Thoracic aorta (tissue), 2 donors: ENCODE measurements at regions not wholly inside any gene's neighbourhood (a gene's known extent, or its start where the extent isn't known, plus 50 kb on each side); places are given as distances from the start of the nearest gene placed in this dataset.

Experiments used
- ATAC-seq: fragments of 150-250 bp; one replicate; pipeline ENCODE4 v1.8.0; 2017; ENCODE audit warnings: low read depth; ENCODE audit not compliant: insufficient number of reproducible peaks, low FRiP score
- DNase-seq: peaks from one replicate; pipeline ENCODE4 v3.0.0-alpha.2; 2020; ENCODE audit warnings: low spot score
- H3K27ac ChIP-seq, 2 donors: fragments of 200-600 bp; sonication (generic); 1 replicate in 1 of 2; 2 replicates in 1 of 2; pipeline ENCODE4 v1.5.1; 2016; ENCODE audit warnings: mild to moderate bottlenecking in 2 of 2, moderate library complexity in 2 of 2
- H3K27me3 ChIP-seq: fragments of 200-600 bp; sonication (generic); replicated peaks from 2 replicates; pipeline ENCODE4 v1.6.0; 2016; ENCODE audit warnings: mild to moderate bottlenecking; ENCODE audit not compliant: insufficient read depth
- H3K36me3 ChIP-seq: fragments of 200-600 bp; sonication (generic); one replicate; pipeline ENCODE4 v1.5.1; 2016
- H3K4me1 ChIP-seq, 2 donors: fragments of 200-600 bp; sonication (generic); 1 replicate in 1 of 2; 2 replicates in 1 of 2; pipeline versions ENCODE4 v1.5.1 to v1.6.0; 2016; ENCODE audit warnings: low read depth in 2 of 2, mild to moderate bottlenecking in 1 of 2; ENCODE audit not compliant: control insufficient read depth in 1 of 2
- H3K4me3 ChIP-seq: fragments of 200-600 bp; sonication (generic); 2 replicates; pipeline ENCODE4 v1.5.1; 2016; ENCODE audit warnings: mild to moderate bottlenecking
- H3K9me3 ChIP-seq: fragments of 200-600 bp; sonication (generic); 2 replicates; pipeline ENCODE4 v1.5.1; 2016
- TF ChIP-seq, protein P1 (sequence below): fragments of 200-600 bp; sonication (generic); IDR thresholded peaks from one replicate; pipeline ENCODE4 v1.5.1; 2019; ENCODE audit warnings: antibody characterized with exemption

DNA sequence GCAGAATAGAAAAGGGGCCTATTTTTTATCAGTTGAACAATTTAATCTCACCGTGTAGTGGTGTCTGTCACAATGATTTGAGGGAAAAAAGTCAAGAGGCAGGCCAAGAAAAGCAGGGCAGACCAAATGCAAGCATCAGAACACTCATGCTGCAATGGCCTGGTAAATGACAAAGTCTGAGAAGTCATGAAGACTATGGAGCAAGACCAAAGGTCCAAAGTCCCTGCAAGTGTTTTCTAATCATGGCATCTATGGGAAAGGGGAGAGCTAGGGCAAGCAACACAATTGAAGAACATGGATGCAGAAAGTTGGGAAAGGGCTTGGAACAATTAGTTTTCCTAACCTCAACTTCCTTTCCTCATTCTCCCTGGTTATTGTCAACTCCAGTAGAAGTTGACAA, 147.7 kb upstream of the TLL1 start:
- no peak for ATAC-seq

DNA sequence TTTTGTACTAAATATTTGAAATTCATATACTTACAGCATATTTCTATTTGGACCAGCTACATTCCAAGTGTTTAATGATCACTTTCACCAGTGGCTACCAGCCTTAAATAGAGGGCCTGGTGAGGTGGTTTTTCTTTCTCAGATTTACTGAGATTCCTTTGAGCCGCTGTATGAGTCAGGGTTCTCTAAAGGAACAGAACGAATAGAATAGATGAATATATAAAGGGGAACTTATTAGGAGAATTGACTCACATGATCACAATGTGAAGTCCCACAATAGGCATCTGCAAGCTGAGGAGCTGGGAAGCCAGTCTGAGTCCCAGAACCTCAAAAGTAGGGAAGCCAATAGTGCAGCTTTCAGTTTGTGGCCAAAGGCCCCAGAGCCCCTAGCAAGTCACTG, 146.2 kb upstream of the TLL1 start:
- no peak for ATAC-seq

More for the DNA sequence above, 147.7 kb upstream of the TLL1 start:
- Histone ChIP-seq H3K9me3 (no peaks in the 10 kb centered on the region), H3K27ac (no peak overlapping the region), H3K36me3 (no peaks in the 10 kb centered on the region), H3K4me1 (peaks cover 0 to 6% of the 10 kb centered on the region in 2 donors), H3K4me3 (no peak overlapping the region), H3K27me3 (no peaks in the 10 kb centered on the region)
- no peak for DNase-seq
- TF ChIP-seq, protein P1, sequence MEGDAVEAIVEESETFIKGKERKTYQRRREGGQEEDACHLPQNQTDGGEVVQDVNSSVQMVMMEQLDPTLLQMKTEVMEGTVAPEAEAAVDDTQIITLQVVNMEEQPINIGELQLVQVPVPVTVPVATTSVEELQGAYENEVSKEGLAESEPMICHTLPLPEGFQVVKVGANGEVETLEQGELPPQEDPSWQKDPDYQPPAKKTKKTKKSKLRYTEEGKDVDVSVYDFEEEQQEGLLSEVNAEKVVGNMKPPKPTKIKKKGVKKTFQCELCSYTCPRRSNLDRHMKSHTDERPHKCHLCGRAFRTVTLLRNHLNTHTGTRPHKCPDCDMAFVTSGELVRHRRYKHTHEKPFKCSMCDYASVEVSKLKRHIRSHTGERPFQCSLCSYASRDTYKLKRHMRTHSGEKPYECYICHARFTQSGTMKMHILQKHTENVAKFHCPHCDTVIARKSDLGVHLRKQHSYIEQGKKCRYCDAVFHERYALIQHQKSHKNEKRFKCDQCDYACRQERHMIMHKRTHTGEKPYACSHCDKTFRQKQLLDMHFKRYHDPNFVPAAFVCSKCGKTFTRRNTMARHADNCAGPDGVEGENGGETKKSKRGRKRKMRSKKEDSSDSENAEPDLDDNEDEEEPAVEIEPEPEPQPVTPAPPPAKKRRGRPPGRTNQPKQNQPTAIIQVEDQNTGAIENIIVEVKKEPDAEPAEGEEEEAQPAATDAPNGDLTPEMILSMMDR: no peak

DNA sequence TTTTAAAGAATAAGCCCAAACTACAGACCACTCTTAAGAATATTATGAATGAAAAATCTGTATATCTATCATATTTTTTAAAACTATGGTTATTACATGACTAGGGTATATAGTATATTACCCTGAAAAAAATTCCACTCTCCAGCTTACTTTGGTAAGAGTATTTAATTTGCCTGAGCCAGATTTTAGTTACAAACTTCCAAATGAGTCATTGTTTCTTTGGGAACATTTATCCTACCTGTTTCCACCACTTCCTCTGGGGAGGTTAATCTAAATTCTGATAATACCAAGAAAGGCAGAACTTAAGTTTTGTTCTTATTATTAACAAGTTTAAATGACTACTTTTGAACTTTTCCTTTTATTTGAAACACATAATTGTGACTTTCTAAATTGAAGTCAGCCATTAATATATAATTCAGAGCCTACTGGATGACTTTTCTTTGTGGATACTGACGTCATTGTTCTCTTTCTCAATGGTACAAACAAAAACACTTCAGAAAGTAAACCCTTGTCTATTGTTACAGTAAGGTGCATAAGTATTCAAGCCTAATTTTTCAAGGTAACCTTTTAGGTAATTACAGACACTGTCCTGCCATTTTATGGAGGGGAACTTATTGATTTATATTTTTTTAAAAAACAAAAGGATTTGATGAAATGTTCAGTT, 135.6 kb upstream of the TLL1 start:
- no peaks in the 10 kb centered on the region for H3K27me3 ChIP-seq
- H3K36me3 ChIP-seq: no peaks in the 10 kb centered on the region
- ATAC-seq (no peak), DNase-seq (no peak)
- H3K4me1 ChIP-seq: no peaks in the 10 kb centered on the region
- TF ChIP-seq, protein P1: no peak
- H3K9me3 ChIP-seq: no peaks in the 10 kb centered on the region
- no peak overlapping the region for H3K4me3 ChIP-seq
- no peak overlapping the region for H3K27ac ChIP-seq

More for the DNA sequence above, 146.2 kb upstream of the TLL1 start:
- DNase-seq: no peak
- Histone ChIP-seq H3K27me3 (no peaks in the 10 kb centered on the region), H3K27ac (no peak overlapping the region), H3K4me3 (no peak overlapping the region), H3K36me3 (no peaks in the 10 kb centered on the region), H3K4me1 (peaks cover 0 to 6% of the 10 kb centered on the region in 2 donors), H3K9me3 (no peaks in the 10 kb centered on the region)
- TF ChIP-seq, protein P1: no peak

DNA sequence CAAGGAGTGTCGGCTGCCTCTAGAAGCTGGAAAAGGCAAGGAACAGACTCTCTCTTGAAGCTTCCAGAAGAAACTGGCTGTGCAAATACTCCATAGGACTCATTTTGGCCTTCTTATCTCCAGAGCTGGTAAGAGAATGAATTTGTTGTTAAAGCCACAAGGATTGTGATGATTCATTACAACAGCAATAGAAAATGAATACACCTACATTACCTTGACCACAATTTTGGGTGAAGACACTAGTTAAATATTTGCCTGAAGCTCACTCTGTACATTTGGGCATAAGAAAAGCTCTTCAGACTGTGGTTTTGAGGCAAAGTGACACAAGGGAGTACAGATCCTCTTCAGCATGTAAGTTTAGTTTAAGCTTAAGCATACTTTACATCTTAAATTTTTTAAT, 134.5 kb upstream of the TLL1 start:
- H3K27ac ChIP-seq: no peak overlapping the region
- ATAC-seq: no peak
- no peaks in the 10 kb centered on the region for H3K9me3 ChIP-seq
- no peaks in the 10 kb centered on the region for H3K4me1 ChIP-seq
- TF ChIP-seq, protein P1: no peak
- H3K36me3 ChIP-seq: no peaks in the 10 kb centered on the region
- H3K4me3 ChIP-seq: no peak overlapping the region
- no peaks in the 10 kb centered on the region for H3K27me3 ChIP-seq
- DNase-seq: no peak

DNA sequence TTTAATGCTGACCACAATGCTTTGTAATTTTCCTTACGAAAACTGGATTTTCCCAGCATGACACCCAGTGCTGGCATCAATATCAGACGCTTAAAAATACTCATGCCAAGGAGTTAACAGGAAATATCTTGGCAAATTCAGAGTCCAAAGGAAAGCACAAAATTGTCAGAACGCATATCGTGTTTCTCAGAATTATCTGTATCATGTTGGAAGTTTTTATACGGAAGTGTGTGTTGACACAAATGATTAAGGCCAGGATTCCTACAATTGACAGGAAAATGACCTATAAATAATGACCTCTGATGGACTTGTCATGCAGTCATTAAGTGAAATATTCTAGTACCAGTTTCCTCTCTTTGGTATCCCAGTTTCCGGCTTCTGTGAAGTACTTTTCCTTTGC, 132.1 kb upstream of the TLL1 start:
- H3K4me1 ChIP-seq: no peaks in the 10 kb centered on the region
- ATAC-seq (no peak), DNase-seq (no peak)
- no peak overlapping the region for H3K27ac ChIP-seq
- no peak overlapping the region for H3K4me3 ChIP-seq
- TF ChIP-seq, protein P1: no peak
- no peaks in the 10 kb centered on the region for H3K36me3 ChIP-seq
- H3K9me3 ChIP-seq: no peaks in the 10 kb centered on the region
- no peaks in the 10 kb centered on the region for H3K27me3 ChIP-seq
